Prostate gland (tissue), 2 donors: ENCODE measurements at regions not wholly inside any gene's neighbourhood (a gene's known extent, or its start where the extent isn't known, plus 50 kb on each side); places are given as distances from the start of the nearest gene placed in this dataset.

Source experiments
- DNase-seq: peaks from one replicate; pipeline ENCODE4 v3.0.0-alpha.2; 2019; ENCODE audit warnings: low spot score
- H3K27ac ChIP-seq, 2 donors: fragments of 200-600 bp; sonication (generic); 2 replicates each; pipeline ENCODE4 v1.5.1; 2017 to 2019
- H3K27me3 ChIP-seq: fragments of 200-600 bp; sonication (generic); replicated peaks from 2 replicates; pipeline ENCODE4 v1.5.1; 2019; ENCODE audit not compliant: insufficient read depth
- H3K36me3 ChIP-seq, 2 donors: fragments of 200-600 bp; sonication (generic); 1 replicate in 1 of 2; 2 replicates in 1 of 2; pipeline versions ENCODE4 v1.5.1 to v1.8.1; 2017 to 2019
- H3K4me1 ChIP-seq: fragments of 200-600 bp; sonication (generic); replicated peaks from 2 replicates; pipeline ENCODE4 v1.5.1; 2019
- H3K4me3 ChIP-seq, 2 donors: fragments of 200-600 bp; sonication (generic); 2 replicates each; pipeline ENCODE4 v1.5.1; 2017 to 2019
- H3K9me3 ChIP-seq: fragments of 200-600 bp; sonication (generic); 2 replicates; pipeline ENCODE4 v1.5.1; 2017
- CTCF ChIP-seq, 4 experiments: fragments of 200-600 bp in 2 of 4; fragments of 450-650 bp in 2 of 4; sonication (generic) in 2 of 4; IDR thresholded peaks; 1 replicate in 3 of 4; 2 replicates in 1 of 4; pipeline ENCODE4 v1.5.1; 2016 to 2019; ENCODE audit warnings: antibody characterized with exemption in 4 of 4, mild to moderate bottlenecking in 2 of 4, moderate library complexity in 2 of 4
- POLR2A ChIP-seq: fragments of 450-650 bp; IDR thresholded peaks from one replicate; pipeline ENCODE4 v1.6.1; 2016; ENCODE audit warnings: antibody characterized with exemption, mild to moderate bottlenecking
- POLR2AphosphoS5 ChIP-seq: sonication (generic); formaldehyde crosslinking; IDR thresholded peaks from one replicate; pipeline ENCODE4 v1.6.1; 2017; ENCODE audit warnings: antibody characterized with exemption
- WGBS: methylation state at CpG from one replicate; pipeline ENCODE4 v1.1.5; 2018; 5-methylcytosine and 5-hydroxymethylcytosine counted together
- intact Hi-C: fragments of 100-400 bp; cut with DNase I; formaldehyde crosslinking; loops from one replicate; pipeline ENCODE4 v1.14.2; 2022

- Histone ChIP-seq H3K27me3 (no peaks in the 10 kb centered on the region), H3K36me3 (no peaks in the 10 kb centered on the region), H3K4me1 (no peaks in the 10 kb centered on the region), H3K9me3 (no peaks in the 10 kb centered on the region), H3K27ac (no peak overlapping the region), H3K4me3 (no peak overlapping the region)
- intact Hi-C loops: loop anchor here (10.0 kb wide), 1 partner anchor 1644 kb away; the partner anchor contains the start of gene FAT4
- TF ChIP-seq POLR2A (no peak), CTCF (IDR thresholded peaks at IDR 0.05) (no peak), POLR2AphosphoS5 (no peak)
- no peak for DNase-seq
These were observed 674.3 kb upstream of the INTU start for GRCh38 chr4:126958482-126958881.

GRCh38 chr4:126959056-126959745 is 673.6 kb upstream of the INTU start:
- no peak for DNase-seq
- H3K27me3 ChIP-seq: no peaks in the 10 kb centered on the region
- no peaks in the 10 kb centered on the region for H3K4me1 ChIP-seq
- H3K27ac ChIP-seq: no peak overlapping the region
- H3K9me3 ChIP-seq: no peaks in the 10 kb centered on the region
- intact Hi-C loops: loop anchor here (10.0 kb wide), 1 partner anchor 1644 kb away; the partner anchor contains the start of gene FAT4
- H3K4me3 ChIP-seq: no peak overlapping the region
- TF ChIP-seq CTCF (IDR thresholded peaks at IDR 0.05): no peak
- no peak for TF ChIP-seq POLR2AphosphoS5
- H3K36me3 ChIP-seq: no peaks in the 10 kb centered on the region
- WGBS: 38% methylated on average over 3 of the region's 3 CpGs

- Histone ChIP-seq H3K27ac (no peak overlapping the region), H3K27me3 (no peaks in the 10 kb centered on the region), H3K4me1 (no peaks in the 10 kb centered on the region), H3K36me3 (no peaks in the 10 kb centered on the region), H3K9me3 (no peaks in the 10 kb centered on the region), H3K4me3 (no peak overlapping the region)
- intact Hi-C loops: no loop called here
- DNase-seq: no peak
- TF ChIP-seq POLR2A: no peak
- no peak for TF ChIP-seq POLR2AphosphoS5
- TF ChIP-seq CTCF (IDR thresholded peaks at IDR 0.05): no peak
These were observed 672.0 kb upstream of the INTU start for GRCh38 chr4:126960760-126961159.

- no peaks in the 10 kb centered on the region for H3K36me3 ChIP-seq
- 97% methylated on average over 1 of the region's 1 CpG for WGBS
- H3K4me1 ChIP-seq: no peaks in the 10 kb centered on the region
- intact Hi-C loops: no loop called here
- H3K27me3 ChIP-seq: no peaks in the 10 kb centered on the region
- H3K4me3 ChIP-seq: no peak overlapping the region
- no peak overlapping the region for H3K27ac ChIP-seq
- H3K9me3 ChIP-seq: no peaks in the 10 kb centered on the region
- DNase-seq: no peak
- TF ChIP-seq POLR2AphosphoS5 (no peak), POLR2A (no peak)
These were observed 671.1 kb upstream of the INTU start for GRCh38 chr4:126961661-126962060.

GRCh38 chr4:126965877-126966276 is 666.9 kb upstream of the INTU start:
- H3K27me3 ChIP-seq: no peaks in the 10 kb centered on the region
- TF ChIP-seq POLR2AphosphoS5 (no peak), CTCF (IDR thresholded peaks at IDR 0.05) (no peak), POLR2A (no peak)
- H3K36me3 ChIP-seq: no peaks in the 10 kb centered on the region
- DNase-seq: no peak
- no peaks in the 10 kb centered on the region for H3K4me1 ChIP-seq
- intact Hi-C loops: no loop called here
- 90% methylated on average over 4 of the region's 4 CpGs for WGBS
- H3K9me3 ChIP-seq: no peaks in the 10 kb centered on the region
- H3K4me3 ChIP-seq: no peak overlapping the region
- H3K27ac ChIP-seq: no peak overlapping the region
